Adrenal gland (tissue), 9 donors: ENCODE measurements at regions not wholly inside any gene's neighbourhood (a gene's known extent, or its start where the extent isn't known, plus 50 kb on each side); places are given as distances from the start of the nearest gene placed in this dataset.

ENCODE experiments used
- DNase-seq, 7 donors: peaks; one replicate each; pipeline ENCODE4 v3.0.0-alpha.2; 2019 to 2020
- H3K27ac ChIP-seq, 5 donors: fragments of 200-600 bp; sonication (generic) in 4 of 5; 1 replicate in 3 of 5; 2 replicates in 2 of 5; pipeline versions ENCODE4 v1.5.1 to v1.8.0; 2016 to 2020; ENCODE audit warnings: mild to moderate bottlenecking in 1 of 5
- H3K27me3 ChIP-seq: fragments of 200-600 bp; 2 replicates; pipeline ENCODE4 v1.8.0; 2021
- H3K36me3 ChIP-seq, 2 donors: fragments of 200-600 bp; replicated peaks in 1 of 2; 1 replicate in 1 of 2; 2 replicates in 1 of 2; pipeline versions ENCODE4 v1.5.1 to v1.8.0; 2018 to 2022
- H3K4me1 ChIP-seq, 2 donors: fragments of 200-600 bp; replicated peaks in 1 of 2; 1 replicate in 1 of 2; 2 replicates in 1 of 2; pipeline versions ENCODE4 v1.5.1 to v1.8.0; 2018 to 2021
- H3K4me3 ChIP-seq, 4 donors: fragments of 200-600 bp; sonication (generic) in 3 of 4; one replicate each; pipeline ENCODE4 v1.5.1; 2016 to 2018
- H3K9me3 ChIP-seq, 3 donors: fragments of 200-600 bp; sonication (generic) in 1 of 3; replicated peaks in 1 of 3; 1 replicate in 2 of 3; 2 replicates in 1 of 3; pipeline versions ENCODE4 v1.5.1 to v1.8.0; 2016 to 2021
- CTCF ChIP-seq, 6 experiments: fragments of 450-650 bp in 4 of 6; fragments of 200-600 bp in 2 of 6; sonication (generic) in 1 of 6; IDR thresholded peaks; 1 replicate in 5 of 6; 2 replicates in 1 of 6; pipeline versions ENCODE4 v1.5.1 to v1.8.0; 2016 to 2021; ENCODE audit warnings: antibody characterized with exemption in 6 of 6, mild to moderate bottlenecking in 2 of 6, moderate library complexity in 1 of 6
- POLR2A ChIP-seq, 2 donors: fragments of 450-650 bp; IDR thresholded peaks; one replicate each; pipeline ENCODE4 v1.6.1; 2017; ENCODE audit warnings: antibody characterized with exemption in 2 of 2, mild to moderate bottlenecking in 2 of 2, moderate library complexity in 1 of 2
- WGBS, 4 donors: extraction: QIAGEN DNeasy Blood & Tissue Kit in 2 of 4; methylation state at CpG; one replicate each; pipeline versions ENCODE4 v1.1.5 to v1.1.7; 2013 to 2017; 5-methylcytosine and 5-hydroxymethylcytosine counted together
- intact Hi-C, 2 donors: fragments of 100-400 bp; cut with DNase I; formaldehyde crosslinking; loops; one replicate each; pipeline versions ENCODE4 v1.14.1 to v1.15.0; 2022 to 2023
- donor health status: healthy with polysubstance abuse.
- donor health status: Bipolar disorder and iron deficiency.
- donor health status: DM: yes; HTN: yes; CAD: no.
- donor health status: DM: no; HTN: no; CAD: no.
- donor health status: DM: no; HTN: no; CAD: no.

GRCh38 chr1:60977661-60978060 is 104.7 kb upstream of the NFIA start:
- Histone ChIP-seq H3K36me3 (no peaks in the 10 kb centered on the region), H3K27ac (no peak overlapping the region), H3K27me3 (no peaks in the 10 kb centered on the region), H3K4me1 (no peaks in the 10 kb centered on the region), H3K4me3 (no peak overlapping the region), H3K9me3 (no peaks in the 10 kb centered on the region)
- intact Hi-C loops, result loop anchor here in 1 of 2 donors (2.0 kb wide), 1 partner anchor 65 kb away; no protein-coding TSS in a partner anchor
- DNase-seq, result no peak
- TF ChIP-seq POLR2A (IDR thresholded peaks at IDR 0.05) (no peak), CTCF (IDR thresholded peaks at IDR 0.05) (no peak)

- WGBS, 4 donors, result 88 to 93% (median 90%) methylated on average over 5 of the region's 5 CpGs
- intact Hi-C loops, result no loop called here
- Histone ChIP-seq H3K27ac (no peak overlapping the region), H3K4me1 (no peaks in the 10 kb centered on the region), H3K4me3 (no peak overlapping the region), H3K9me3 (no peaks in the 10 kb centered on the region), H3K36me3 (no peaks in the 10 kb centered on the region), H3K27me3 (no peaks in the 10 kb centered on the region)
- TF ChIP-seq POLR2A (IDR thresholded peaks at IDR 0.05) (no peak), CTCF (IDR thresholded peaks at IDR 0.05) (no peak)
- no peak for DNase-seq
These were observed 107.6 kb upstream of the NFIA start for GRCh38 chr1:60974524-60975372.

- no peak for TF ChIP-seq POLR2A (IDR thresholded peaks at IDR 0.05)
- TF ChIP-seq CTCF (IDR thresholded peaks at IDR 0.05), result no peak
- WGBS, 4 donors, result 81 to 87% (median 83%) methylated on average over 4 of the region's 4 CpGs
- intact Hi-C loops, result no loop called here
These were observed 108.7 kb upstream of the NFIA start for GRCh38 chr1:60973668-60974067.

GRCh38 chr1:60972841-60973364 is 109.5 kb upstream of the NFIA start:
- H3K27me3 ChIP-seq, result no peaks in the 10 kb centered on the region
- intact Hi-C loops, result no loop called here
- H3K4me1 ChIP-seq, result no peaks in the 10 kb centered on the region
- 76 to 87% (median 84%) methylated on average over 4 of the region's 4 CpGs for WGBS, 4 donors
- no peaks in the 10 kb centered on the region for H3K36me3 ChIP-seq
- TF ChIP-seq POLR2A (IDR thresholded peaks at IDR 0.05) (no peak), CTCF (IDR thresholded peaks at IDR 0.05) (no peak)
- no peaks in the 10 kb centered on the region for H3K9me3 ChIP-seq
- no peak overlapping the region for H3K27ac ChIP-seq
- no peak overlapping the region for H3K4me3 ChIP-seq
- no peak for DNase-seq

More at GRCh38 chr1:60973668-60974067, 108.7 kb upstream of the NFIA start:
- H3K36me3 ChIP-seq, result no peaks in the 10 kb centered on the region
- DNase-seq, result no peak
- H3K9me3 ChIP-seq, result no peaks in the 10 kb centered on the region
- no peaks in the 10 kb centered on the region for H3K4me1 ChIP-seq
- no peaks in the 10 kb centered on the region for H3K27me3 ChIP-seq
- H3K4me3 ChIP-seq, result no peak overlapping the region
- H3K27ac ChIP-seq, result no peak overlapping the region
